GM04504 (cell line): ENCODE measurements at regions not wholly inside any gene's neighbourhood (a gene's known extent, or its start where the extent isn't known, plus 50 kb on each side); places are given as distances from the start of the nearest gene placed in this dataset.
"Not testable (repeated sequence)": the region's sequence is repeated elsewhere in the genome, so short reads cannot be mapped to it uniquely, and the experiment has no call there.

Experiments used
- DNase-seq: peaks from one replicate; pipeline ENCODE4 v3.0.0-alpha.2; 2012; ENCODE audit warnings: low read depth

DNA sequence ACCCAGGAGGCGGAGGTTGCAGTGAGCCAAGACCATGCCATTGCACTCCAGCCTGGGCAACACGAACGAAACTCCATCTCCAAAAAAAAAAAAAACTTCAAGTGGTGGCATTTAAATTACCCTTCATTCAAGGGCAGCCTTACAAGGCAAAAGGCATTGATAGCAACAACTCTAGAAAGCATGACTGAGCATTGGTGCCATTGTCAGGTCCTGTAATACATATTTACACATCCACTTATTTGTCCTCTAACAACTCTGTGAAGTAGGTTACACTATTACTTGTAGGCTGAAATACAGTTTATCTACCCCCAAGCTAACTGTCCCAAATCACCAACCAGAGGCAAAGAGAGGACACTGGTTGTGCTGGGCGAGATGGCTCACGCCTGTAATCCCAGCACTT lies 52.7 kb upstream of the LARP1 start:
- DNase-seq: no peak

DNA sequence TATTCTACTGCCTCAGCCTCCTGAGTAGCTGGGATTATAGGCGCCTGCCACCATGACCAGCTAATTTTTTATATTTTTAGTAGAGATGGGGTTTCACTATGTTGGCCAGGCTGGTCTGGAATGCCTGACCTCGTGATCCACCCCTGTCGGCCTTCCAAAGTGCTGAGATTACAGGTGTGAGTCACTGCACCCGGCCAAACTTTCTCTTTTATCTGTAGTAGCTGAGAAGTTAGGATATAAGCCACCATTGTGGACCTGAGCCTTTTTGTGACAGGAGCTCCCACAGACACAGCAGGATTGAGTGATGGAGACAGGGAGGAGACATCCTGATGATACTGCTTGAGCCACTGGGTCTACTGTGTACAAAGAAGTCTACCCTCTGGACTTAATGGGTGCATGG lies 53.5 kb upstream of the LARP1 start:
- DNase-seq: not testable (repeated sequence)

DNA sequence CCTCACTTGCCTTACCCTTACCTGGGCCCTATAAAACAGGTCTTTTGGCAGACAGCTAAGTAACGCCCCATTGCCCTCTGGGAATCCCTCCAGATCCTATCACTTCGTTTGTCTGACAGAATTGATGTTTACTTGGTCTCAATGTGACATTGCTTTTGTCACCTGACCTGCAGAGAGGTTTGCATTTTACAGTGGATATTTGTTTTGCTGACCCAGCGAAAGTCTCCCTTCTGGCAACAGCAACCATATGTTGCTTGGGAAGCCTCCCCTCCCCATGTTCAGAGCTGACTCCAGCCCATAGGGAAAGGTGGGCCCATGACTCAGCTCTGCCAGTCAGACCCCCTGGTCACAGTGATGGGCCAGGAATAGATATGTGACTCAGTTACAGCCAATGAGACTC lies 54.0 kb upstream of the LARP1 start:
- no peak for DNase-seq

GRCh38 chr5:154700289-154700928 lies 54.8 kb upstream of the LARP1 start:
- DNase-seq: not testable (repeated sequence)

GRCh38 chr5:154698763-154699162 lies 56.4 kb upstream of the LARP1 start:
- no peak for DNase-seq

DNA sequence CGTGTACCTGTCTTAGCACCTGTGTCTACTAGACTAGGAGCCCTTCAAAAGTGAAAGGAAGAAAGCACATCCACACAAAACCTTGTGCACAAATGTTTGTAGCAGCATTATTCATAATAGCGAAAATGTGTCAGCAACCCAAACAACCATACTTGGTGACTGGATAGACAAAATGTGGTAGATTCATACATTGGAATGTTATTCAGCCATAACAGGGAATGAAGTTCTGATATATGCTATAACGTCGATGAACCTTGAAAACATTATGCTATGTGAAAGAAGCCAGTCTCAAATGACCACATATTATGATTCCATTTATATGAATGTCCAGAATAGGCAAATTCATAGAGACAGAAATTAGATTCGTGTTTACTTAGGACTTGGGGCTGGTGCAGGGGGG lies 57.8 kb upstream of the LARP1 start:
- no peak for DNase-seq

DNA sequence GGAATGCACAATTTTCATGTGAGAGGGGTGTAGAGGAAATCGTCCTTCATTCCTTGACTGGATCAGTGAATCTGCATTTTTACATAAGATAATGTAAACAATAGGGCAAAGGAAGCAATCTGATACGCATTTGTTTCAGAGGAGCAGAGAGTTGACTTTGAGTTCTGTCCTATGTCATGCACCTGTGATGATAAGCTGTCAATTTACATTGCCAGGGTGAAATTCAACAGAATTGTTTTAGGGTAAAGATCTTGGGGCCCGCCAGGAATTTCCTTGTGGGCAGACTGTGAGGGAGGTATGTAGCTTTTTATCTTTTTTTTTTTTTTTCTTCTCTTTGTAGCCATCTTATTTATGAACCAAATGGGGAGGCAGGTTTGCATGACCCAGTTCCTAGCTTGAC lies 58.3 kb upstream of the LARP1 start:
- no peak for DNase-seq

DNA sequence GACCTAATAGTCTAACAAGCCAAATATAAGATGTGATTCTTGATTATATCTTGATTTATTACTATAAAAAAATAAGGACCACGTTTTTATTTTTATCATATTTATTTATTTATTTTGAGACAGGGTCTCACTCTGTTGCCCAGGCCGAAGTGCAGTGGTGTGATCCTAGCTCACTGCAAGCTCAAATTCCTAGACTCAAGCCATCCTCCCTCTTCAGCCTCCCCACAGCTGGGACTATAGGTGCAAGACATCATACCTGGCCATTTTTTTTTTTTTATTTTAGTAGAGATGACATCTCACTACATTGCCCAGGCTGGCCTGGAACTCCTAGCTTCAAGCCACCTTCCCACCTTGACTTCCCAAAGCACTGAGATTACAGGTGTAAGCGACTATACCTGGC lies 61.0 kb upstream of the LARP1 start:
- no peak for DNase-seq

- DNase-seq: no peak
These were observed 64.7 kb upstream of the LARP1 start for GRCh38 chr5:154690488-154690887.

GRCh38 chr5:154686490-154686889 lies 68.7 kb upstream of the LARP1 start:
- no peak for DNase-seq

GRCh38 chr5:154683101-154683880 lies 71.9 kb upstream of the LARP1 start:
- DNase-seq: no peak

DNA sequence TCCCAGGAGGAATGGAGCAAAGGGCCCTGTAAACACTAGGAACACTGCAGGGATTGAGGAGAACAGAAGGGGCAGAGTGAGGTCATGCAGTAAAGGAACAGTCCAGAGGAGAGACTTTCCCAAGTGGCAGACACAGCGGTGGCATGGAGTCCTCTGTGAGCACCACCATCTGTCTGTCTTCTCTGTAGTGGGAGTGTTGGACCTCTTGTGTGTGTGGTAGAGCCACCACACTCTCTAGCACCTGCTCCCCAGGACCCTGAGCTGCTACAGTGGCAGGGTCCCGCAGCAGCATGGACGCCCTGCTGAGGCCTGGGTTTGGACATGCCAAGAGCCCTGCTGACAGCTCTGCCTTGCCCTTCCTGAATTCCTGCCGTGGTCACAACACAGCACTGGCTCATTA lies 75.7 kb upstream of the LARP1 start:
- no peak for DNase-seq

GRCh38 chr5:154677921-154678320 lies 77.3 kb upstream of the LARP1 start:
- DNase-seq: no peak

DNA sequence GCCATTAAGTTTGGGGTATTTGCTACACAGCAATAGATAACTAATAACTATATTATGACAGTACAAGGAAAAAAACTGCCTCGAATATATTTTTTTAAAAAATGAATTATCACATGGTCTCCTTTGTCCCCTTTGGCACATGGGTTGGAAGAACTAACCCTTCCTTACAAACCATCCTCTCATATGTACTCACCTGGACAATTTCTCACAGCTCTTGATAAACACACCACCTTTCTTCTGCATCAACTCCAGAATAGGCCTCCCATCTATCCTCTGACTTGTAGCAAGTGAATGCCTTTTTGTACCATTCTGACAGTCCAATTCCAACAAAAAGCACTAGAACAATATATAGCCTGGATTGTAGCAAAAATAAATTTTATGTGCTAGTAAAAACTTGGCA lies 78.7 kb upstream of the LARP1 start:
- no peak for DNase-seq

GRCh38 chr5:154674029-154674428 lies 81.1 kb upstream of the LARP1 start:
- DNase-seq: no peak

DNA sequence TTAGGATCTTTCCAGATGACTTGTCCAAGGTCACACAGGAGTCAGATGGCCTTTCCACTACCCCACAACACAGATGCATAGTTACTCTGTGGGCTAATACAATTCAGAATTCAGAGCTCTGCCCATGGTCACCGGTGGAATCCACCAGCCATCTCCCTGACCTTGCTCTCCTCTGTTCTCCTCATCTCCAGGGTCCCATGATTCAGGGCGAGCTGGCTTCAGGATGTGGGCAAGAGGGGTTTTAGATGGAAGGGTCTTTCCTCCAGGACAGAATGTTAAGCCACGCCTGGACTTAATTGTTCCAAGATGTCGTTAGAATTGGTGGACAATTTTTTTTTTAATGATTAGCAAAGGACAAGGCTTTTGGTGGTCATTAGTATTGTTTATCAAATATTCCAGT lies 81.7 kb upstream of the LARP1 start:
- no peak for DNase-seq

DNA sequence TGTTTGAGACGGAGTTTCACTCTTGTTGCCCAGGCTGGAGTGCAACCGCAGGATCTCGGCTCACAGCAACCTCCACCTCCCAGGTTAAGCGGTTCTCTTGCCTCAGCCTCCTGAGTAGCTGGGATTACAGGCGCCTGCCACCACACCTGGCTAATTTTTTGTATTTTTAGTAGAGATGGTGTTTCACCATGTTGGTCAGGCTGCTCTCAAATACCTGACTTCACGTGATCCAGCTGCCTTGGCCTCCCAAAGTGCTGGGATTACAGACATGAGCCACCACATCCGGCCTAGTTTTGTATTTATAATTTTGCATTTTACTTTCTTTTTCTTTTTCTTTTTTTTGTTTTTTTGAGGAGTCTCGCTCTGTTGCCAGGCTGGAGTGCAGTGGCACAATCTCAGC lies 85.3 kb upstream of the LARP1 start:
- not testable (repeated sequence) for DNase-seq

GRCh38 chr5:154669402-154669801 lies 85.8 kb upstream of the LARP1 start:
- no peak for DNase-seq

- no peak for DNase-seq
These were observed 90.3 kb upstream of the LARP1 start for GRCh38 chr5:154664869-154665268.

DNA sequence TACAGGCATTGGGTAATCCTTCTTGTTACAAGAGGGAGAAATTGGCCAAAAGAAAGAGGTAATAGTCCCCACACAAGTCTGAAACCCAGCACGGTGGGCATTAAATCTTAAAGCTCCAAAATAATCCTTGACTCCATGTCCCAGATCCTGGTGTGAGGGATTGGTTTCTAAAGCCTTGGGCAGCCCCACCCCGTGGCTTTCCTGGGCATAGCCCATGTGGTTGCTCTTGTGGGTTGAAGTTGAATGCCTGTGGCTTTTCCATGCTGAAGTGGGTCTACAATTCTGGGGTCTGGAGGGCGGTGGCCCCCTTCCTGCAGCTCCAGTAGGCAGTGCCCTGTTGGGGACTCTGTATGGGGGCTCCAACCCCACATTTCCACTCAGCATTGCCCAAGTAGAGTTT lies 91.8 kb upstream of the LARP1 start:
- no peak for DNase-seq

DNA sequence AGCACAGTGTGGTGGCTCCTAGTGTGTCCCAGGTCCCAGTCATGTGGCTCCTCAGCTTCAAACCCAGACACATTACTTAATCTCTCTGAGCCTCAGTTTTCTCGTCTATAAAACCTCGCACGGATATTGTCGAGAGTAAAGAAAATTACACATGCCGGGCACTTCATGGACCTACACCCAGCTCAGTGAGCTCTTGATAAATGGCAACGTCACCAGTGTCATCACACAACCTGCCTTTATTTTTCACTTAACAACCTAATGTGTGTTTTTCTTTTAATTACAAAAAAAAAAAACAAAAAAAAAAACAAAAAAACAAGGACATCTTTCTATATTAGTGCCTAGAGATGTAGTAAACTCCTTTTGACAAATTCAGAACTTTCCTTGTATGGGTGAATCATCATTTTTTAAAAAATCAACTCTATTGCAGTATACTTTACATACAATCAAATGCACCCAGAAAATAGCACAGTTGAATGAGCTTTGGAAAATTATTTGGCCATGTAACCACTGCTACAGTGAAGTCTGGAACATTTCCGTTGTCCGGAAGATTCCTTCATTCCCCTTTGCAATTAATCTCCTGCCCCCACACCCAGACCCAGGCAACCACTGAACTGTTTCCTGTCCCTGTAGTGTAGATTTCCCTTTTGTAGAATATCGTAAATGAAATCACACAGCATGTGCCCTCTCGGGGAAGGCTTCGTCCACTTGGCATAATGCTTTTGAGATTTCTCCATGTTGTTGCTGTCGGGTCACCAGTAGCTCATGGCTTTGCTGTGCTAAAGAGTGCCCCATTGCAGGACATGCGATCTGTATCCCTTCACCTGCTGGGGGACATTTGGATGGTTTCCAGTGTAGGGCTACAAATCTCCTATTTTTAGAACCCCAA lies 100.4 kb upstream of the LARP1 start:
- DNase-seq: no peak

GRCh38 chr5:154653764-154654485 lies 101.3 kb upstream of the LARP1 start:
- DNase-seq: no peak
